ENCODE measurements at regions not wholly inside any gene's neighbourhood (a gene's known extent, or its start where the extent isn't known, plus 50 kb on each side); places are given as distances from the start of the nearest gene placed in this dataset.
A peak's percentile ranks its signal among the peaks of the same experiment; 100 is the strongest.

GRCh38 chr2:198324071-198324470, 519.7 kb downstream of the PLCL1 start:
- no peak for DNase-seq

- no peak for DNase-seq
Observed at GRCh38 chr2:198322275-198322674, 517.9 kb downstream of the PLCL1 start.

GRCh38 chr2:198321522-198322088, 517.2 kb downstream of the PLCL1 start:
- no peak for DNase-seq

GRCh38 chr2:198316852-198317396, 512.5 kb downstream of the PLCL1 start:
- DNase-seq = no peak

- no peak for DNase-seq
Observed at GRCh38 chr2:198315791-198316630, 511.6 kb downstream of the PLCL1 start.

GRCh38 chr2:198314559-198315153, 510.3 kb downstream of the PLCL1 start:
- DNase-seq = no peak

- DNase-seq = no peak
Observed at GRCh38 chr2:198312596-198313483, 508.4 kb downstream of the PLCL1 start.

- no peak for DNase-seq
Observed at GRCh38 chr2:198311020-198311419, 506.6 kb downstream of the PLCL1 start.

GRCh38 chr2:198309673-198310280, 505.4 kb downstream of the PLCL1 start:
- DNase-seq = peak; percentile 61

- no peak for DNase-seq
Observed at GRCh38 chr2:198309081-198309480, 504.7 kb downstream of the PLCL1 start.

GRCh38 chr2:198308368-198308767, 504.0 kb downstream of the PLCL1 start:
- no peak for DNase-seq

- DNase-seq = no peak
Observed at GRCh38 chr2:198307093-198307492, 502.7 kb downstream of the PLCL1 start.

- no peak for DNase-seq
Observed at GRCh38 chr2:198304859-198305258, 500.5 kb downstream of the PLCL1 start.

GRCh38 chr2:198297350-198297749, 493.0 kb downstream of the PLCL1 start:
- DNase-seq = no peak

GRCh38 chr2:198296665-198297308, 492.4 kb downstream of the PLCL1 start:
- DNase-seq = peak; percentile 53

GRCh38 chr2:198293281-198293680, 488.9 kb downstream of the PLCL1 start:
- no peak for DNase-seq

GRCh38 chr2:198289811-198290210, 485.4 kb downstream of the PLCL1 start:
- no peak for DNase-seq

GRCh38 chr2:198287706-198288105, 483.3 kb downstream of the PLCL1 start:
- no peak for DNase-seq

- no peak for DNase-seq
Observed at GRCh38 chr2:198285216-198285615, 480.8 kb downstream of the PLCL1 start.

GRCh38 chr2:198283146-198283545, 478.8 kb downstream of the PLCL1 start:
- no peak for DNase-seq

- no peak for DNase-seq
Observed at GRCh38 chr2:198282061-198282460, 477.7 kb downstream of the PLCL1 start.

GRCh38 chr2:198280145-198280544, 475.8 kb downstream of the PLCL1 start:
- DNase-seq = no peak

All from activated T-cell treated with anti-CD3 and anti-CD28 coated beads for 4 hours (primary cell).